ENCODE measurements at regions not wholly inside any gene's neighbourhood (a gene's known extent, or its start where the extent isn't known, plus 50 kb on each side); places are given as distances from the start of the nearest gene placed in this dataset.
A peak's percentile ranks its signal among the peaks of the same experiment; 100 is the strongest.

DNA sequence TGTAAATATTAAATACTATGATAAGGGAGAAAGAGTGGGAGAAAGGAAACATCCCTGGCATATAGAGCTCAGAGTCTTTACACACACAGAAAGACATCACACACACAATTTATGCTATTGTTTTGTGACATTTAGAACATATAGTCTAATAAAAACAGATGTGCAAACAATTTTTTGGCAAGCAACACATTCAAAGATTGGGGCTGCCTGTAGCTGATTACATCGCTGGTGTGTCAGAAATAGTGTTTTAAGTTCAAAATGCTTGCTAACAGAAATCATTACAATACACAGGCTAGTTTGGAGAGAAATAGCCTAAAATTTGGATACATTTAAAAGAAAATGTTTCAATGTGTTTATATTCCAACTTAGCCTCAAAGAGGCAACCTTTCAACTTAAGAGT lies 256.7 kb upstream of the NPVF start:
- Histone ChIP-seq H3K27ac (no peak overlapping the region), H3K4me3 (no peak overlapping the region)

DNA sequence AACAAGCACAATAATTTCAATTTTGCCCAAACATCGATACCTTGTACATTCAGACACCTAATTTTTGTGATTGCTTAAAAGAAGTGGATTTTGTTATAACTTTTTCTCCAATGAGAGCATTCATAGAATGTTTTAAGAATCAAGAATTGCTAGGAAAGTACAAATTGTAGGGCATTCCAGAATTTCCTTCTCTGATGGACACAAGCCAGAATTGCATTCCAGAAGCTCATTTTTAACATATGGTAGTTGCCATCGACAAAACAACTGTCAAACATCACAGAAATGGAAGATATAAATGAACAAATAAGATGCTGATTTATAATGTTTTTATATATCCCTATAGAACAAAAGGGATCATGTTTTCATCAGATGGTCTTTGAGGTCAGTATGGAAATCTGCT lies 258.4 kb upstream of the NPVF start:
- no peak overlapping the region for H3K4me3 ChIP-seq
- H3K27ac ChIP-seq, result no peak overlapping the region

DNA sequence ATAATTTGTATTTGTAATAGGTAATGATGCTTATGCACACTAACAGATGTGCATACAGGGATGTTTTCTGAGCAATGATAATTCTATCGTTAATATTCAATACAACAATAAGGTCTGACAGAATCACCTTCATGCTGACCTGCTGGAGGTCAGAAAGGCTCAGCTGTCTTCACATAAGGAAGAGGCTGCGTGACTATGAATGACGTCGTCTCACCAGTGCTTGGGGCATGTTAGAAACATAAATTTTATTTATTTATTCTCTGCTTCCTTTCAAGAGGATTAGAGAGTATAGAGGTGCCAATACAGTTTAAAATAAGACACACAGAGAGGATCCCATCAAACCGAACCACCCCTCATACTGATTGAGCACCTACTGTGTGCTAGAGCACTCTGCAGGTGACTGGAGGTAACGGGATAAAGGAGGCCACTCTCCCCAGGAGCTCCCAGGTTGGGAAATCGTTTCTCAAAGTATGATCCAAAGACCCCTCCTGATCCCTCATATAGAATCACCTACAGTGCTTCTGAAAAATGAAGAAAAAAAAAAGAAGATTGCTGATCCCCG lies 265.6 kb upstream of the NPVF start:
- Histone ChIP-seq H3K27ac (no peak overlapping the region), H3K4me3 (no peak overlapping the region)

DNA sequence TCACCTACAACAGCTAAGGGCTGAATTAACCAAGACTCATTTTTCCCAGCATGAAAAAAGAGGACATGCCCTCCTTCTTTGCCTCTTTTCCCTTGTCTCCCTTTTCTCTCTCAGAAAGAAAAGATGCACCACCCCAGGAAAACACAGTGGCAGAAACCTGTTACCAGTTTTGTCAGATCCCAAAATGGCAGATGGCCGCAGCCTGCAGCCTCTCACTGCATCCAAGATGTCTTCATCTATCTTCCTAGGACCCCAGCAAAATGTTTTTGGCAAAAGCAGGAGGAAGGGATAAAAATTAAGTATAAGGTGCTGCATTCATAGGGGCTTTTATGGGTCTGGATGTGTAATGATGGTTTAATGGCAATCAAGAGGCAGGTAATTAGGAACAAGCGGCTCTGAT lies 266.6 kb upstream of the NPVF start:
- no peak overlapping the region for H3K27ac ChIP-seq
- no peak overlapping the region for H3K4me3 ChIP-seq

DNA sequence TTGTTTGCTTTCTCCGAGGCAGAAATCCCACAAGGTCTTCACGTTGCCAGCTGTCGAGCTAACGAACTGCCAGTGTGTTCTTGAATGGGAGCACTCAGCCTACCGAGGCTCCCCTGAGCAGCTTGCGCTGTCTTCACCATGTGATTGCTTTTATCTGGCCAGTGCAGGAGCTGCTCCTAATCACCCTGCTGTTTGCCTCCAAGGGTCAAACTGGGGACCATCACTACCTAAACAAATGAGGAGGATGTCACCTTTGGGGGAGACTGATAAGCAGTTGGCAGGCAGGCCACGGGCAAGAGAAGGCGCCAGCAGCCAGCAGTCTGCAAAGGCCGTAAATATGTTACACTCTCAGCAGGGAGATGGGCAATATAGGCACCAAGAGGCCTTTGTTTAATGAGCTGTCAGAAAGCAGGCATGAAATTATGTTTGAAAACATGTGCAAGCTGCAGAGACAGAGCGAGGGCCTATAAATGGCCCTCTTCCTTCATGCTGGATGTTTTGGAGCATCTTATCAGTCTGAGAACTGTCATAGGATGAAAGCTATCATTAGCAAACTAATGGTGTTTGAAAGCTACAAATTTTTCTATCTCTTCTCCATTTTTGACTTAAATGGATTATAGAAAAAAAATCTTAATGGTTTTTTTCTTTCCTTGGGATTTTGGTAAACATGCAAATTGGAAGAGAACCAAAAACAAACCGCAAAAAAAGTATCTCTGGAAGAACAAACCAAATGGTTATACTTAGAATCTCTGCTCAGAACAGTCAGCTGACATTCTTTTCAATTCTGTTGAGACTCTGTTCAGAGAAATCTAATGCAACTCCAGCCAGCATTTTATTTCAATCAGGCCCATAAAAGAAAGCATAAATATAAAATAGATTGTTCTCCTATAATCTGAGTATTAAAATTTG lies 267.3 kb upstream of the NPVF start:
- H3K4me3 ChIP-seq, result no peak overlapping the region
- peak overlapping the region in 2 of 21 experiments; percentile 14 to 23 for H3K27ac ChIP-seq

DNA sequence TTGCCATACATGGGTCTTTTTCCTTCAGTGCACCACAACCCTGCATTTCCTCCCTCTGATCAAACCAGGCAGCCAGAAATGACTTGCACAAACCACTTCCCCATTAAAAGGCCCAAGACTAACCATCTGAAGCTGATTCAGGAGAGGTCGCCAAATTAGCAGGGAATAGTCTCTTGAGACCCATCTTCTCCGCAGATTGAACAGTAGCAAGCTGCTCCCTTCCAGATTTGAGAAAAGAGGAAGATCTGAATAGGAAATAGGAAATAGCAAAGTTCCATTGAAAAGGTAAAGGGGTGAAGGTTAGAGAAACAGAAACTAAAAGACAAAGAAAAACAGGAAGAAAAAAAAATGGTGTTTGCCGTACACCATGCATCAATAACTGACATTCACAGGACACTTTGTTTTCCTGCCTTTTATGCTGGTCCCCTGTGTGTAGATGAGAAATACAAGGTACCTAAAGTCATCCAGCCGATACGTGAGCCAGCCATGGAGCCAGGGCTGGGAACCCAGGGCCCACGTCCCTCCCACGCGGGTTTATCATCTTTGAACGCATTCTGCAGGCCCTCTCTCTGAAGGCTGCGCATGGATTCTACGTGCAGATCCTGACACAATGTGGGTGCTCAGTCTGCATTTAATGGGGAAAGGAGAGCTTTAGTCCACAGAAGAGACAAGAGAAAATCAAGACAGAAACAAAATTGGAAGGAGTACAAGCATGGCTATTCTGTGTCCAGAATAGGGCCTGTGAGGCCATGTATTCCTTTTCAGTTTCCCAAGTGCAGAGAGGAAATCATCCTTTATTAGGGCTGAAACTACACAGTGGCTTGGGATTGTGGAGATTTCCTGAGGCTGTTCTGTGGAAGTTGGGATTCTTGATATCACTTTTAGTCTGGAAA lies 268.4 kb upstream of the NPVF start:
- Histone ChIP-seq H3K27ac (peak overlapping the region in 10 of 21 experiments; percentile 2 to 56 (median 34)), H3K4me3 (no peak overlapping the region)

DNA sequence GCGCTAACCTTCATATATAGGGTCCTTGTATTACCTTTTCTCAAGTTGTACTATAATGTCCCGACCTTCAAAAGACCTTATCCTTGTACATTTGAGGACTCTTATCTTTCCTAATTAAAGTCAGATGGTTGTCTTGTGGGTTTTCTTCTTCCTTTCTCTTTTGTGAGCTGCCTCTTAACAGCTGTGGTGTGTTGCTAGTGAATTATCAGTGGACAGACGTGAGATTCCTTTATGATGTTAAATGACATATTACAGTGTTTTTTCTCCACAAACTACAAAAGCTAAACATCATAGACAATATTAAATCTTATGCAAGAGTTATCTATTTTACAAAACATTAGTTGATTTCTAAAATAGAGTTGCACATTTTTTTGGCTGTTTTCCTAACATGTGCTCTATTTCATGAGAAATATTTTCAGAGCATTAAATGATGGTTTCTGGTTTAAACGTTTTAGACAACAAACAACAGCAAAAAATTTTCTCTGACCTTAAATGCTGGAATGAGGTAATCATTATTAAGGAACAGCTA lies 272.2 kb upstream of the NPVF start:
- no peak overlapping the region for H3K4me3 ChIP-seq
- no peak overlapping the region for H3K27ac ChIP-seq

DNA sequence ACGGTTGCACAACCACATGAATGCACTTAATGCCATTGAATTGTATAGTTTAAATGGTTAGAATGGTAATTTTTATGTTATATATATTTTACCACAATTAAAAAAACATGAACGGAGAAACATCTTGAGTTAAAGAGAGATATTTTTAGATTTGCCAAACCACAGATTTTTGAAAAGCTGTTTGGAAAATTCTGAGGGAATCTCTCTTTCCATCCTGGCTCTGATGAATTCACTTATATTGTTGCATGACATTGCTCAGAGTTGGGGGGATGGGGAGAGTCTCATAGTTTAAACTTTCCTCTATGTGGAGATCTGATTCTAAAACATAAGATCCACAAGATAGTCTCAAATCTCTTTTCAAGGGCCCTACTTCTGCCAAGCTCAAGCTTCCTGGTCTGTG lies 275.0 kb upstream of the NPVF start:
- Histone ChIP-seq H3K4me3 (no peak overlapping the region), H3K27ac (no peak overlapping the region)

DNA sequence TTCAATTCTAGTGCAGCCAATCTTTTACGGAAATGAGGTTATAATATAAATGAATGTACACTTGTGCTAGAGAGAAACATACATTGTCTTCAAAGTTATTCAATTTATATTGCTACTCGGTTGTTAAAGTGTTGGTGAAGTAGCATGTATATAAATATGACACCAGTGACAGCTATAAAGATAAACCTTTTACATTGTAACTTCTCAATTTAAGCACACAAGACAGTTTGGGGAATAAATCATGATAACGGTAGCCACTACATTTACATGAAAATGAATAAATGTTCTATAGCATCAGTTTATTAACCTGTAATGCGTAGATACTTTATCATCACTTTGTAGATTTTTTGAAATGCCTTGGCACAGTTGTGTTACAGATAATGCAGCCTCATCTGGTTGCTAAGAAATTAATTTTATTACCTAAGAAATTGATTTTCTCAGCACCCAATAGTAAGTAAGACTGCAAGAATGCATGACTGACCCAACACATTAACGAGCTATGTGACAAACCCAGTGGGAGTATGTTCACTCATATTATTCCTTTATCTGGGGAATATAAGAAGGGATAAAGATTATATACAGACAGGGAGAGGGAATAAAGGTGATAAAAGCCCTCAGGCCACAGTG lies 283.9 kb upstream of the NPVF start:
- Histone ChIP-seq H3K4me3 (no peak overlapping the region), H3K27ac (no peak overlapping the region)

DNA sequence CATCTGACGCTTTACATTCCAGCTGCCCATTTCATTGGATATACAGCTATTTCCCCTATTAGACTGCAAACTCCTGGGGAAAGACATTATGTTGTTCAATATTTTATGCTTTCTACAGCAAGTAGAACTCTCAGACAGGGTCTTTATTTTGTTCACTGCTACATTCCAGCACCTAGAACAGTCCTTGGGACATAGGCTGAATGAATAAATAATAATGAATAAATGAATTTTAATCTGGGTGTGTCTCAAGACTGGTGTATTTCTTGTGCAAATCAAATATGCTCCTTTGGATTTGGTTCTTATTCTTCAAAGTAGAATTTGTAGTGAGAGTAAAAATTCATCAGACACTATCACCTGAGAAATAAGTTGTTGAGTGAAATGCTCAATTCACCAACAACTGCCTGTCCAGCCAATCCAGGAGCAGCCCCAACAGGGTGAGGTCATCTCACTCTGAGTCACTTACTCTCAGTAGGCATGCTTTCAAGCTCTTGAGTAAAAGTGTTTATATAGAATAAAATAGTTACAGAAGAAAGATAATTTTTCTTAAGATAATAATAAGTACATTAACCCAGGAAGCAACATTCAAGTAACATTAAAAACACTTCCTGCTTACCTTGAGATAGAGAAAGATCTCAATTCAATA lies 287.5 kb upstream of the NPVF start:
- H3K4me3 ChIP-seq, result no peak overlapping the region
- no peak overlapping the region for H3K27ac ChIP-seq

DNA sequence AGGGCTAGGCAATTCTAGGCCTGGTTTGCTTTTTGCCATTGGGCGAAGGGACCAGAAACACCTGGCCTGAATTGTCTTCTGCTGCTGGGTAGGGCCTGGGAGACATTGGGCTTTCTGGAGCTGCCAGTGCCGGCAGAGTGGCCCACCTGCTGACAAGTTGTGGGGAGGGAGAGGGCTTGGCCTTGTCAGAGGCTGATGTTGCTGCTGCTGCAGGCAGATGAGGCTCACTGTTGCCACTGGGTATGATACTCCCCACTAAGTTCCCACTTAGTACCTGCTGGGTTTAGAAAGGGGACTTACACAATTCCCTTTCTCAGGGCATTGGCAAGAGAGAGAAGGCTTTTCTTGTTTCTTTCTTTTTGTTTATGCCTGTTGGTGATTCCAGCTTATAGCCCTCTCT lies 289.6 kb upstream of the NPVF start:
- no peak overlapping the region for H3K4me3 ChIP-seq
- no peak overlapping the region for H3K27ac ChIP-seq

DNA sequence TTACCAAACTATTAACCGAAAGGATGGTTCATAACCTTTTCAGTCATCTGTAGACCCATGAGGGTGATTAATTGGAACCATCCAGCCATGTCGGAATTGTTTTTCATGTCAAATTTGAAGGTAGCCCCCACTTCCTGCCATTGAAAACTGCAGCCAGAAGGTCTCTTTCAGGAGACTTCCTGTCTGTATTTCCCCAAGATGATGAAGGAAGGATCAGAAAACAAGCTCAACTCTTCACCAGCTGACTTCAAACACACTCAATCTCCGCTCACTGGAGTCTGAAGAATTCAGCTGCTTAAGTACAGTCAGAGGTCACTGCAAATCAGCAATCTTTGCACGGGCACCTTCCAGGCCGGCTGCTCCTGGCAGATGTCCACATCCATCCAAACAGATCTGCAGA lies 291.7 kb upstream of the NPVF start:
- H3K27ac ChIP-seq, result no peak overlapping the region
- no peak overlapping the region for H3K4me3 ChIP-seq

DNA sequence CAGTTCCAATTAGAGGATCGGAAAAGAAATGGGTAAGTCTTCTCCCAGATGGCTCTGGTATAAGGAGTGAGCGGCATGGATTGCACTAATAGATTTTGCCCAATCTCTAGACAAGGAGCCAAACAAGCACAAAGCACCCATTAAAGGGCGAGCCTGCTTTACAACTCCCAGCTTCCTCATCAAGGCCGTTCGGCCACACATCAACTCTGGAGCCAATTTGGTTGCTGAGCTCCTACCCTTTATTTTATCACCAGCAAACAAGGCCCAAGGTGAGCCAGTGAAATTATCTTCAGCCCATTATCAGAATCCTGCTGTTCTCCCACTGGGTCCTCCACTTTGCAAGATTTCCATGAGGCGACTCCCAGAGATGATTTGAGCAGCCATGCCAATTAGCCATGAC lies 292.2 kb upstream of the NPVF start:
- Histone ChIP-seq H3K4me3 (no peak overlapping the region), H3K27ac (no peak overlapping the region)

DNA sequence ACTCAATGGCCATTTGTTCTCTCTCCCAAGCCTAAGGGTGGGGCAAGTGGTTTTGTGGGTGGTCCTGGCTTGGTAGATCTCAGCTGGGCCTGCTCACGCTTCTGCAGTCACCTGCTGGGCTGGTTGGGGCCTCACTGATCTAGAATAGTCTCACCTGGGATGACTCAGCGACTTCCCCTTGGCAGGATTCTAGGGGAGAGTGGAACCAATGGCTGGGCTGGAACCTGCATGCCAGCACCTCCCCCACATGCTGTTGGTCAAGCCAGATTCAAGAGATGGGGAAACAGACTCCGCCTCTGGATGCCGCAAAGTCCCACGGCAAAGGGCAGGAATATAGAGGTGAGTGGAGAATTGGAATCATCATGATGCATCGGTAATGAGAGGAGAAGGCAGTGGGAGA lies 292.9 kb upstream of the NPVF start:
- no peak overlapping the region for H3K4me3 ChIP-seq
- no peak overlapping the region for H3K27ac ChIP-seq

DNA sequence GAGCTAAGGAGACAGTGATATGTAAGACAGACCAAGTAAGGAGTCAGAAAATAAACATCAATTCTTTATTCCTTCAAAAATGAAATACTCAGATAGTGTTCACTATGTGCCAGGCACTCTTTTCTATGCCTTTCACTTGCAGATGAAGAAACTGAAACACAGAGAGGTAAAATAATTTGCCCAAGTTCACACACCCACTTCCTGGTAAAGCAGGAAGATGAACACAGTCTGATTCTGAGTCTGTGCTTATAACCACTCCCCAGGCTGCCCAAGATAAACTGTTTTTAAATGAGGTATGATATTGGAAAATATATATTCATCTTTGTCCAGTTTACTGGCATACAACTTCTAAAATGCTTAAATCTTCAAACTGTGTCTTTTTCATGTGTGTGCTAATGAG lies 294.4 kb upstream of the NPVF start:
- Histone ChIP-seq H3K4me3 (no peak overlapping the region), H3K27ac (no peak overlapping the region)

DNA sequence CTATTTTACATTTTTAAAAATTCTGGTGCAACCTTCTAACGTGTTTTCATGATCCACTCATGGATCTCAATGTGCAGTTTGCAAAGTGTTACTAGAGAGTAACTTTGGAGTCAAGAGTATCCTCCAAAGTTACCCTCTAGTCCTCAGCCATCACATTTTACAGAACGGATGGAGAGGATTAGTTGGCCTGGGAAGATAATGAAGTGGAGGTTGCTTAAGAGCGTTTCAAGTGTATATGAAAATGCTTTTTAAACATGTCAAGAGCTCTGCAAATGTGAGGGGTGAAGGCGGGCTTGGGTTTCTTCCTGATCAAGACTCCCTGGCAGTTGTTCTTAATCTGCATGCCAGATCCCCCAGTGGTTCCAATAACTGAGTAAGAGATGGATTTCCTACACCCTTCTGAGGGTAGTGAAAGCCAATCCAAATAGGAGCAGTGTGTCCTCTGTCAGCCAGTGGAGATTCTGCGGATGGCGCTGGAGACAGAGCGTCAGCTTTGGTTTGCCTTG lies 299.4 kb upstream of the NPVF start:
- Histone ChIP-seq H3K27ac (no peak overlapping the region), H3K4me3 (no peak overlapping the region)

DNA sequence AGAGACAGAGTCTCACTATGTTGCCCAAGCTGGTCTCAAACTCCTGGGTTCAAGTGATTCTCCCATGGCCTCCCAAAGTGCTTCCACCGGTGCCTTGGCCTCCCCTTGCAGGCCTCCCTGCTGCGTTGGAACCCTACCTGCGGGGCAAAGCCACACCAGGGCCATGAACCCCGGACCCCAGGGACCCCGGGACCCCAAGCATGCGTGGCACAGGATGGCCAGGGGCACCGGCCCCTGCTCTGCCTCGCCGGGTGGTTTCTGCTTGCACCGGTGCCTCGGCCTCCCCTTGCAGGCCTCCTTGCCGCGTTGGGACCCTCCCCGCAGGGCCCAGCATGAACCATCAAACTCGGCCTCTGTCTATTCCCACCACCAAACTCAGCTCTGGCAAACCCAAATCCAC lies 301.0 kb upstream of the NPVF start:
- H3K27ac ChIP-seq, result no peak overlapping the region
- H3K4me3 ChIP-seq, result no peak overlapping the region

DNA sequence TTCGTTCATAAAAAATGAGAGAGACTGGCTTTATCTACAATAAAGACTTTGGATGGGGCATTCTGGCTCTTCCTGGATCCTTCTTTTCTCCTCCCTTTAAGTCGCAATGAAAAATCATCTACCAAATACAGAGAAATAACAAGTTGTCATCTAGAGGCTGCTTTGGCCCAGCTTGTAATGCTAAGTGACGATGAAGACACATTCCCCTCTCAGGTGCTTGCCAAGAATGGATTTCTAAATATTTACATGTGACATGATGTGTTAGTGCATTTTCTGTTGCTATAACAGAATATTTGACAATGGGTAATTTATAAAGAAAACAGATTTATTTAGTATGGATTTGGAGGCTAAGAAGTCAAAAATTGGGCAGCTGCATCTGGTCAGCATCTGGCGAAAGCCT lies 308.6 kb upstream of the NPVF start:
- Histone ChIP-seq H3K27ac (no peak overlapping the region), H3K4me3 (no peak overlapping the region)

DNA sequence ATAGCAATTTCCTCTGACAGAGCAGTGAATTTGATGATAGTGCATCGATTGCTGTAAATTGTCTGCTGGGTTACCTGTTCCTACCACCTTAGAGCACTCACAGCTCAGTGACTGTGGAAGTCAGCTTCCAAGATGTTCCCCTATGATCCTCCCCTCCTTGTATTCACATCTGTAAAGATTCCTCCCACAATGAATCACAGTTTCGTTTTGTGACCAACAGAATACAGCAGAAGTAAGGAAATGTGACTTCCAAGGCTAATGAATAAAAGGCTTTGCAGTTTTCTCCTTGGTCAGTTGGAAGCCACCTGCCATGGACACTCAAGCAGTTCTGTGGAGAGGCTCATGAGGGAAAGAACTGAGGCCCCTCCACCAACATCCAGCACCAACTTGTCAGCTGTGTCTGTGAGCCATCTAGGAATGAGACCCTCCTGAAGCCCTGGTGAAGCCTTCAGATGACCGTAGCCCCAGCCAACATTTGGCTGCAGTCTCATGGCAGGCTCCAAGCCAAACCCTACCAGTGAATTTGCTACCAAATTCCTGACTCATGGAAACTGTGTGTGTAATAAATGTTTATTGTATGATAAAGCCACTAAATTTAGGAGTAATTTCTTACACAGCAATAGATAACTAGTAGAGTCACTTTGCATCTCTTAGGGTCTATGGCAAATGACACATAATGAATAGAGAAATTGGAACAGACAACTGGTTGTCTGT lies 309.5 kb upstream of the NPVF start:
- H3K27ac ChIP-seq, result no peak overlapping the region
- H3K4me3 ChIP-seq, result no peak overlapping the region
